HCT116 (cell line): ENCODE measurements at regions not wholly inside any gene's neighbourhood (a gene's known extent, or its start where the extent isn't known, plus 50 kb on each side); places are given as distances from the start of the nearest gene placed in this dataset.
A peak's percentile ranks its signal among the peaks of the same experiment; 100 is the strongest.
"Not testable (repeated sequence)": the region's sequence is repeated elsewhere in the genome, so short reads cannot be mapped to it uniquely, and the experiment has no call there.

ENCODE experiments used
- ATAC-seq: fragments of 200-7000 bp; cut with Tn5 transposase; 2 replicates; pipeline ENCODE4 v1.9.1; 2020; ENCODE audit warnings: mild to moderate bottlenecking, moderate library complexity
- BruUV-seq: library from RNA; stranded (reverse); fragments of 400-500 nt; replicated peaks from 2 replicates; lab custom pipeline; 2021; lab: Mats Ljungman, UMichigan
- CTCF ChIA-PET: fragments of 300-600 bp; sonication (Branson Sonifier 250); formaldehyde crosslinking; loops from one replicate; lab custom pipeline; 2021; ENCODE audit warnings: antibody characterized with exemption; lab: Charles Lee
- POLR2A ChIA-PET: fragments of 300-600, 350-600 bp; sonication (Branson Sonifier 250); formaldehyde crosslinking; loops from one replicate; lab custom pipeline; 2021; ENCODE audit warnings: antibody characterized with exemption; lab: Charles Lee
- RAD21 ChIA-PET, 2 experiments: fragments of 300-600 bp; sonication (Branson Sonifier 250); formaldehyde crosslinking; loops; one replicate each; lab custom pipeline; 2023; ENCODE audit warnings: low total read pairs in 2 of 2; ENCODE audit not compliant: uncharacterized antibody in 2 of 2, unreplicated experiment in 2 of 2, low non-redundant PET in 1 of 2; lab: Charles Lee
- DNase-seq: peaks from one replicate; pipeline ENCODE4 v3.0.0-alpha.2; 2010; ENCODE audit warnings: low read depth, low spot score
- H2AFZ ChIP-seq: fragments of 200-600 bp; shearing (Covaris generic), sonication (generic); 2 replicates; pipeline ENCODE4 v1.6.1; 2017; ENCODE audit warnings: low read depth, mixed run types, mixed read lengths, antibody characterized with exemption, low read length; ENCODE audit not compliant: poor library complexity, severe bottlenecking
- H3K27ac ChIP-seq: 2 replicates; pipeline ENCODE4 v1.5.1; 2012; ENCODE audit warnings: low read depth, low read length
- H3K27me3 ChIP-seq: fragments of 200-600 bp; sonication (generic); 2 replicates; pipeline ENCODE4 v1.6.1; 2016; ENCODE audit warnings: mixed run types, low read length, mixed read lengths; ENCODE audit not compliant: insufficient read depth
- H3K36me3 ChIP-seq, 2 experiments: fragments of 200-500 bp in 1 of 2; fragments of 200-600 bp in 1 of 2; sonication (Bioruptor generic) in 1 of 2; sonication (generic) in 1 of 2; 2 replicates each; pipeline versions ENCODE4 v1.5.1 to v1.6.1; 2014 to 2016; ENCODE audit warnings: low read length in 2 of 2, inconsistent platforms in 1 of 2, mixed read lengths in 1 of 2, mixed run types in 1 of 2; ENCODE audit not compliant: insufficient read depth in 2 of 2, control insufficient read depth in 1 of 2
- H3K4me1 ChIP-seq, 2 experiments: fragments of 200-600 bp in 1 of 2; sonication (generic) in 1 of 2; 2 replicates each; pipeline versions ENCODE4 v1.5.1 to v1.6.1; 2012 to 2017; ENCODE audit warnings: low read length in 2 of 2, inconsistent platforms in 1 of 2, mild to moderate bottlenecking in 1 of 2, mixed read lengths in 1 of 2, mixed run types in 1 of 2, moderate library complexity in 1 of 2; ENCODE audit not compliant: insufficient read depth in 2 of 2, control insufficient read depth in 1 of 2
- H3K4me2 ChIP-seq: fragments of 200-600 bp; sonication (generic); 2 replicates; pipeline ENCODE4 v1.6.1; 2017; ENCODE audit warnings: mixed run types, low read length, mixed read lengths
- H3K4me3 ChIP-seq, 2 experiments: fragments of 200-600 bp in 1 of 2; sonication (generic) in 1 of 2; replicated peaks in 1 of 2; 2 replicates each; pipeline ENCODE4 v1.5.1; 2011 to 2016; ENCODE audit warnings: low read length in 2 of 2, control low read depth in 1 of 2, low read depth in 1 of 2, mild to moderate bottlenecking in 1 of 2, mixed read lengths in 1 of 2, mixed run types in 1 of 2
- H3K79me2 ChIP-seq: fragments of 200-600 bp; sonication (generic); 2 replicates; pipeline ENCODE4 v1.6.1; 2017; ENCODE audit warnings: mild to moderate bottlenecking, mixed run types, low read length, moderate library complexity, mixed read lengths; ENCODE audit not compliant: insufficient read depth
- H3K9ac ChIP-seq: fragments of 200-600 bp; sonication (generic); 2 replicates; pipeline ENCODE4 v1.6.1; 2016; ENCODE audit warnings: low read length, mixed read lengths
- H3K9me2 ChIP-seq: fragments of 200-600 bp; sonication (generic), shearing (Covaris generic); 2 replicates; pipeline ENCODE4 v1.6.1; 2017; ENCODE audit warnings: mixed run types, mild to moderate bottlenecking, moderate library complexity; ENCODE audit not compliant: insufficient read depth
- H3K9me3 ChIP-seq, 2 experiments: fragments of 200-500 bp in 1 of 2; fragments of 200-600 bp in 1 of 2; sonication (Bioruptor generic) in 1 of 2; sonication (generic) in 1 of 2; 2 replicates each; pipeline ENCODE4 v1.6.1; 2014 to 2017; ENCODE audit warnings: low read length in 2 of 2, mixed read lengths in 2 of 2, inconsistent platforms in 1 of 2, low read depth in 1 of 2, mild to moderate bottlenecking in 1 of 2, mixed run types in 1 of 2, moderate library complexity in 1 of 2; ENCODE audit not compliant: control insufficient read depth in 1 of 2, insufficient read depth in 1 of 2
- H4K20me1 ChIP-seq: fragments of 200-600 bp; sonication (generic), shearing (Covaris generic); 2 replicates; pipeline ENCODE4 v1.6.1; 2017; ENCODE audit warnings: mixed run types, mild to moderate bottlenecking, moderate library complexity; ENCODE audit not compliant: insufficient read depth
- CEBPB ChIP-seq: IDR thresholded peaks from 2 replicates; pipeline ENCODE4 v1.6.1; 2012; ENCODE audit warnings: low read depth
- EZH2 ChIP-seq: fragments of 200-600 bp; sonication (generic); IDR thresholded peaks from 2 replicates; pipeline ENCODE4 v1.6.1; 2017; ENCODE audit warnings: antibody characterized with exemption, mixed run types
- EZH2phosphoT487 ChIP-seq: fragments of 200-600 bp; IDR thresholded peaks from 2 replicates; pipeline ENCODE4 v1.6.1; 2018; ENCODE audit warnings: antibody characterized with exemption, borderline replicate concordance
- TCF7L2 ChIP-seq: IDR thresholded peaks from 2 replicates; pipeline ENCODE4 v1.7.0; 2011; ENCODE audit warnings: borderline replicate concordance, inconsistent platforms; ENCODE audit not compliant: insufficient read depth, insufficient read length; ENCODE audit errors: extremely low read depth
- intact Hi-C: fragments of 100-400 bp; cut with micrococcal nuclease; formaldehyde crosslinking; loops from 2 replicates; pipeline ENCODE4 v1.10.0; 2022

- no peaks in the 10 kb centered on the region for H3K36me3 ChIP-seq
- H3K27me3 ChIP-seq: peaks cover 11% of the 10 kb centered on the region
- TF ChIP-seq CEBPB (no peak), TCF7L2 (peak; percentile 88), EZH2 (peak; percentile 100), EZH2phosphoT487 (peak; percentile 100)
- H4K20me1 ChIP-seq: no peaks in the 10 kb centered on the region
- H3K9me2 ChIP-seq: no peaks in the 10 kb centered on the region
- H3K27ac ChIP-seq: no peak overlapping the region
- BruUV-seq: no TSS peak
- ChIA-PET POLR2A (no interaction called here), RAD21 (no interaction called here), CTCF (no interaction called here)
- intact Hi-C loops: no loop called here
- peak overlapping the region; percentile 59 for H3K4me2 ChIP-seq
- ATAC-seq: no peak
- no peak overlapping the region for H2AFZ ChIP-seq
- no peak overlapping the region for H3K9ac ChIP-seq
- DNase-seq: no peak
- H3K9me3 ChIP-seq: no peaks in the 10 kb centered on the region
- H3K4me3 ChIP-seq: peak overlapping the region; percentile 16 to 19
- peaks cover 0 to 10% of the 10 kb centered on the region in 2 experiments; a peak in 1 of 4 replicates for H3K4me1 ChIP-seq
- H3K79me2 ChIP-seq: no peaks in the 10 kb centered on the region
These were observed 2786.5 kb downstream of the RPIA start for GRCh38 chr2:91477731-91478672.

- Histone ChIP-seq H3K4me2 (peak overlapping the region; percentile 59), H3K4me3 (peak overlapping the region; percentile 16 to 19; a peak in 3 of 4 replicates), H3K27me3 (peaks cover 11% of the 10 kb centered on the region)
- H3K9me2 ChIP-seq, H2AFZ ChIP-seq, CTCF ChIA-PET, H3K4me1 ChIP-seq, H3K9ac ChIP-seq, H3K79me2 ChIP-seq, H3K36me3 ChIP-seq, H3K9me3 ChIP-seq, RAD21 ChIA-PET, intact Hi-C loops, DNase-seq, POLR2A ChIA-PET, BruUV-seq, H4K20me1 ChIP-seq, ATAC-seq, H3K27ac ChIP-seq: not testable (repeated sequence)
These were observed 2787.6 kb downstream of the RPIA start for GRCh38 chr2:91478851-91479718.

GRCh38 chr2:91485226-91485625, 2793.8 kb downstream of the RPIA start:
- H2AFZ ChIP-seq, H3K4me2 ChIP-seq, RAD21 ChIA-PET, H4K20me1 ChIP-seq, H3K9me3 ChIP-seq, H3K9ac ChIP-seq, BruUV-seq, H3K4me3 ChIP-seq, H3K4me1 ChIP-seq, POLR2A ChIA-PET, H3K9me2 ChIP-seq, intact Hi-C loops, H3K36me3 ChIP-seq, H3K27ac ChIP-seq, ATAC-seq, DNase-seq, H3K27me3 ChIP-seq, H3K79me2 ChIP-seq, CTCF ChIA-PET: not testable (repeated sequence)
